ENCODE measurements at regions not wholly inside any gene's neighbourhood (a gene's known extent, or its start where the extent isn't known, plus 50 kb on each side); places are given as distances from the start of the nearest gene placed in this dataset.

GRCh38 chr5:97726106-97726505, 543.1 kb upstream of the RIOK2 start:
- no peak overlapping the region for H3K23ac ChIP-seq (ENCODE audit: insufficient read length)
- no peaks in the 10 kb centered on the region for H3K4me1 ChIP-seq (replicated peaks in 1 of 4; ENCODE audit: control insufficient read depth in 3 of 4, insufficient read depth in 4 of 4, low read length in 3 of 4)
- no peaks in the 10 kb centered on the region for H4K20me1 ChIP-seq (replicated peaks in 1 of 2; ENCODE audit: control insufficient read depth in 1 of 2, insufficient read depth in 2 of 2, low read length in 2 of 2)
- H3K4me2 ChIP-seq (ENCODE audit: insufficient read depth in 1 of 2, low read depth in 2 of 2, low read length in 2 of 2): no peak overlapping the region
- no peak overlapping the region for H4K8ac ChIP-seq (ENCODE audit: extremely low read depth, insufficient read depth, low read length)
- no peak overlapping the region for H3K9ac ChIP-seq (replicated peaks in 1 of 4; ENCODE audit: extremely low read depth in 1 of 4, low read depth in 3 of 4, low read length in 3 of 4)
- H3K56ac ChIP-seq (replicated peaks; ENCODE audit: insufficient read length, low read depth, low read length): no peak overlapping the region
- no peak overlapping the region for H2BK5ac ChIP-seq (ENCODE audit: low read depth, low read length)
- H4K5ac ChIP-seq (ENCODE audit: insufficient read length, low read depth, low read length): no peak overlapping the region
- no peak for FAIRE-seq
- H2AK5ac ChIP-seq (ENCODE audit: low read depth, low read length): no peak overlapping the region
- no peak overlapping the region for H2BK15ac ChIP-seq (ENCODE audit: low read length)
- TF ChIP-seq RAD21 (IDR thresholded peaks at IDR 0.05 in 1 of 2, conservative IDR thresholded peaks at IDR 0.05 in 1 of 2; ENCODE audit: low read depth in 2 of 2, low read length in 2 of 2) (0 out of 4 replicates have a peak, but pooled peaks of 1 of the 2 experiments have one; percentile 4), CTCF (IDR thresholded peaks at IDR 0.05; ENCODE audit: control extremely low read depth in 1 of 3, insufficient read depth in 1 of 3, low read depth in 1 of 3, low read length in 3 of 3) (peak in 1 of 3 experiments; percentile 10; a peak in 1 of 4 replicates), KDM4A (IDR thresholded peaks at IDR 0.05; ENCODE audit: low read depth, low read length, severe bottlenecking) (no peak)
- H3K36me3 ChIP-seq (ENCODE audit: control insufficient read depth in 2 of 4, insufficient read depth in 4 of 4, low read length in 3 of 4): no peaks in the 10 kb centered on the region
- CTCF ChIA-PET (ENCODE audit: partially characterized antibody): interaction anchor here (0.6 to 0.8 kb wide), 4 partner anchors 80 to 1082 kb away, joined by 3 to 4 read pairs (median 3); no protein-coding TSS in a partner anchor
- H3K18ac ChIP-seq (ENCODE audit: extremely low read depth, low read length): no peak overlapping the region
- H3K9me3 ChIP-seq (ENCODE audit: insufficient read depth in 2 of 2, low read depth in 1 of 2, low read length in 1 of 2): peaks cover 8% of the 10 kb centered on the region in 2 experiments; a peak in 3 of 4 replicates
- no peaks in the 10 kb centered on the region for H3K79me1 ChIP-seq (ENCODE audit: low read depth, low read length)
- no peak overlapping the region for H3K14ac ChIP-seq (ENCODE audit: insufficient read length)
- WGBS, 2 experiments (ENCODE audit: extremely low coverage in 1 of 2, insufficient coverage in 1 of 2, insufficient read length in 1 of 2, insufficient replicate concordance in 2 of 2, low coverage in 1 of 2, low lambda C conversion rate in 2 of 2, missing lambda C conversion rate in 1 of 2): 31% methylated on average over 1 of the region's 1 CpG; no CpG with 5 or more reads in 1 of the 2 experiments
- H3K79me2 ChIP-seq (ENCODE audit: control insufficient read depth in 1 of 2, insufficient read depth in 2 of 2, low read length in 2 of 2): no peaks in the 10 kb centered on the region
- H2BK12ac ChIP-seq (ENCODE audit: low read depth, low read length): no peak overlapping the region
- no peak overlapping the region for H4K91ac ChIP-seq (replicated peaks; ENCODE audit: insufficient read length, low read length)
- POLR2A ChIA-PET (ENCODE audit: partially characterized antibody): no interaction called here
- no peaks in the 10 kb centered on the region for H3K23me2 ChIP-seq (ENCODE audit: low read depth, low read length)
- H3K4me3 ChIP-seq (ENCODE audit: extremely low read depth in 1 of 4, insufficient read depth in 2 of 4, low read depth in 3 of 4, low read length in 4 of 4): no peak overlapping the region
- no peak overlapping the region for H2AFZ ChIP-seq (ENCODE audit: low read length)
- H3K27me3 ChIP-seq (replicated peaks in 1 of 4; ENCODE audit: control insufficient read depth in 3 of 4, extremely low read depth in 1 of 4, insufficient read depth in 3 of 4, low read length in 3 of 4): no peaks in the 10 kb centered on the region
- H3K4ac ChIP-seq (replicated peaks; ENCODE audit: insufficient read length, low read depth, low read length): no peak overlapping the region
- no peak overlapping the region for H2BK20ac ChIP-seq (ENCODE audit: low read length)
- no peak overlapping the region for H3K27ac ChIP-seq (ENCODE audit: low read depth, low read length)
- no peak overlapping the region for H2BK120ac ChIP-seq (replicated peaks; ENCODE audit: low read depth, low read length)
- no peak for DNase-seq (ENCODE audit: low read depth in 1 of 2, low spot score in 2 of 2)

All from H1 (cell line).